HEK293 (cell line): ENCODE measurements at regions not wholly inside any gene's neighbourhood (a gene's known extent, or its start where the extent isn't known, plus 50 kb on each side); places are given as distances from the start of the nearest gene placed in this dataset.

ENCODE experiments used
- CTCF ChIA-PET: fragments of 350-600 bp; formaldehyde crosslinking; extraction: SDS; loops from one replicate; lab custom pipeline; 2021; ENCODE audit warnings: antibody characterized with exemption; lab: Yijun Ruan, JAX
- POLR2A ChIA-PET: fragments of 300-600 bp; formaldehyde crosslinking; extraction: SDS; loops from one replicate; lab custom pipeline; 2020; ENCODE audit warnings: antibody characterized with exemption, inconsistent platforms; lab: Yijun Ruan, JAX
- H3K27ac ChIP-seq: fragments of 200-500 bp; sonication (Bioruptor generic); 2 replicates; pipeline ENCODE4 v1.5.1; 2014; ENCODE audit warnings: low read depth, low read length, control low read depth, inconsistent platforms; ENCODE audit errors: extremely low read depth
- H3K36me3 ChIP-seq, 2 experiments: fragments of 200-500 bp in 1 of 2; sonication (Bioruptor generic) in 1 of 2; 1 replicate in 1 of 2; 2 replicates in 1 of 2; pipeline ENCODE4 v1.5.1; 2014 to 2017; ENCODE audit warnings: inconsistent platforms in 2 of 2, low read length in 2 of 2; ENCODE audit not compliant: control insufficient read depth in 2 of 2, insufficient read depth in 1 of 2
- H3K4me1 ChIP-seq: fragments of 200-500 bp; sonication (Bioruptor generic); 2 replicates; pipeline ENCODE4 v1.5.1; 2014; ENCODE audit warnings: mild to moderate bottlenecking, low read length, inconsistent platforms; ENCODE audit not compliant: control insufficient read depth, insufficient read depth
- H3K4me3 ChIP-seq: 2 replicates; pipeline ENCODE4 v1.5.1; 2011; ENCODE audit warnings: low read depth, mild to moderate bottlenecking, control low read depth, low read length, moderate library complexity
- H3K9me3 ChIP-seq: fragments of 200-500 bp; sonication (Bioruptor generic); 2 replicates; pipeline ENCODE4 v1.5.1; 2014; ENCODE audit warnings: low read depth, low read length, inconsistent platforms; ENCODE audit not compliant: control insufficient read depth, insufficient read depth
- ELK4 ChIP-seq: IDR thresholded peaks from 2 replicates; pipeline ENCODE4 v1.6.1; 2011; ENCODE audit warnings: mild to moderate bottlenecking, low read depth, low read length, borderline replicate concordance
- GFI1B ChIP-seq: fragments of 450-650 bp; formaldehyde crosslinking; IDR thresholded peaks from 2 replicates; pipeline ENCODE4 v1.5.1; 2016; ENCODE audit warnings: missing biosample characterization, missing genetic modification characterization
- HIC1 ChIP-seq: fragments of 450-650 bp; formaldehyde crosslinking; IDR thresholded peaks from 2 replicates; pipeline ENCODE4 v1.5.1; 2016; ENCODE audit warnings: missing biosample characterization, missing genetic modification characterization
- HOXD13 ChIP-seq: sonication (generic); formaldehyde crosslinking; IDR thresholded peaks from 2 replicates; pipeline ENCODE4 v1.8.0; 2022; ENCODE audit warnings: missing genetic modification reagents, borderline replicate concordance
- MYNN ChIP-seq: fragments of 450-650 bp; formaldehyde crosslinking; IDR thresholded peaks from 2 replicates; pipeline ENCODE4 v1.5.1; 2016; ENCODE audit warnings: missing biosample characterization, missing genetic modification characterization, borderline replicate concordance
- PRDM2 ChIP-seq: fragments of 450-650 bp; formaldehyde crosslinking; IDR thresholded peaks from 2 replicates; pipeline ENCODE4 v1.5.1; 2016; ENCODE audit warnings: missing biosample characterization, missing genetic modification characterization, borderline replicate concordance
- TRIM28 ChIP-seq: IDR thresholded peaks from 2 replicates; pipeline ENCODE4 v1.6.1; 2011; ENCODE audit warnings: low read length, control low read depth, borderline replicate concordance
- ZBTB21 ChIP-seq: fragments of 450-650 bp; formaldehyde crosslinking; IDR thresholded peaks from 2 replicates; pipeline ENCODE4 v1.5.1; 2017; ENCODE audit warnings: missing biosample characterization, missing genetic modification characterization
- ZNF140 ChIP-seq: fragments of 450-650 bp; formaldehyde crosslinking; IDR thresholded peaks from 2 replicates; pipeline ENCODE4 v1.5.1; 2016; ENCODE audit warnings: missing biosample characterization, missing genetic modification characterization
- ZNF211 ChIP-seq: fragments of 450-650 bp; formaldehyde crosslinking; IDR thresholded peaks from 2 replicates; pipeline ENCODE4 v1.5.1; 2016; ENCODE audit warnings: low read depth, missing biosample characterization, missing genetic modification characterization
- ZNF214 ChIP-seq: fragments of 450-650 bp; formaldehyde crosslinking; IDR thresholded peaks from 2 replicates; pipeline ENCODE4 v1.5.1; 2017; ENCODE audit warnings: missing biosample characterization, mild to moderate bottlenecking, missing genetic modification characterization, borderline replicate concordance
- ZNF23 ChIP-seq: fragments of 450-650 bp; formaldehyde crosslinking; IDR thresholded peaks from 2 replicates; pipeline ENCODE4 v1.5.1; 2016; ENCODE audit warnings: missing biosample characterization, missing genetic modification characterization, borderline replicate concordance
- ZNF280C ChIP-seq: fragments of 450-650 bp; formaldehyde crosslinking; IDR thresholded peaks from 2 replicates; pipeline ENCODE4 v1.5.1; 2016; ENCODE audit warnings: missing biosample characterization, missing genetic modification characterization
- ZNF48 ChIP-seq: fragments of 450-650 bp; formaldehyde crosslinking; IDR thresholded peaks from 2 replicates; pipeline ENCODE4 v1.5.1; 2016; ENCODE audit warnings: missing biosample characterization, missing genetic modification characterization
- ZNF521 ChIP-seq: fragments of 450-650 bp; formaldehyde crosslinking; IDR thresholded peaks from 2 replicates; pipeline ENCODE4 v1.5.1; 2017; ENCODE audit warnings: missing biosample characterization, mild to moderate bottlenecking, missing genetic modification characterization
- ZNF639 ChIP-seq: fragments of 450-650 bp; formaldehyde crosslinking; IDR thresholded peaks from 2 replicates; pipeline ENCODE4 v1.5.1; 2016; ENCODE audit warnings: missing biosample characterization, missing genetic modification characterization
- ZNF658 ChIP-seq: fragments of 450-650 bp; formaldehyde crosslinking; IDR thresholded peaks from 2 replicates; pipeline ENCODE4; 2016; ENCODE audit warnings: missing biosample characterization, missing genetic modification characterization
- ZNF704 ChIP-seq: fragments of 450-650 bp; formaldehyde crosslinking; IDR thresholded peaks from 2 replicates; pipeline ENCODE4 v1.5.1; 2016; ENCODE audit warnings: missing biosample characterization, missing genetic modification characterization
- ZNF707 ChIP-seq: fragments of 450-650 bp; formaldehyde crosslinking; IDR thresholded peaks from 2 replicates; pipeline ENCODE4 v1.5.1; 2016; ENCODE audit warnings: missing biosample characterization, missing genetic modification characterization

- TF ChIP-seq ZNF23 (no peak), ZNF639 (tag by site-specific recombination) (no peak), TRIM28 (no peak), MYNN (tag by site-specific recombination) (no peak), HOXD13 (CRISPR knock-in tag) (no peak), ELK4 (no peak), ZNF521 (tag by site-specific recombination) (no peak), ZNF280C (tag by site-specific recombination) (no peak), HIC1 (tag by site-specific recombination) (no peak), ZNF214 (no peak), ZNF658 (no peak), ZNF140 (tag by site-specific recombination) (no peak), GFI1B (no peak), PRDM2 (tag by site-specific recombination) (no peak), ZNF48 (tag by site-specific recombination) (no peak), ZNF707 (no peak), ZNF704 (no peak), ZBTB21 (no peak), ZNF211 (tag by site-specific recombination) (no peak)
- Histone ChIP-seq H3K9me3 (no peaks in the 10 kb centered on the region), H3K27ac (no peak overlapping the region), H3K4me3 (no peak overlapping the region), H3K4me1 (no peaks in the 10 kb centered on the region), H3K36me3 (no peaks in the 10 kb centered on the region)
- POLR2A ChIA-PET = no interaction called here
- CTCF ChIA-PET = interaction anchor here (0.6 to 1.3 kb wide), 3 partner anchors 19 to 679 kb away, joined by 3 to 5 read pairs (median 3); no protein-coding TSS in a partner anchor
Observed at GRCh38 chr9:100639854-100640253, 62.0 kb downstream of the CAVIN4 start.
